Thoracic aorta (tissue), 2 donors: ENCODE measurements at regions not wholly inside any gene's neighbourhood (a gene's known extent, or its start where the extent isn't known, plus 50 kb on each side); places are given as distances from the start of the nearest gene placed in this dataset.

Experiments used
- ATAC-seq: fragments of 150-250 bp; one replicate; pipeline ENCODE4 v1.8.0; 2017; ENCODE audit warnings: low read depth; ENCODE audit not compliant: insufficient number of reproducible peaks, low FRiP score
- DNase-seq: peaks from one replicate; pipeline ENCODE4 v3.0.0-alpha.2; 2020; ENCODE audit warnings: low spot score
- H3K27ac ChIP-seq, 2 donors: fragments of 200-600 bp; sonication (generic); 1 replicate in 1 of 2; 2 replicates in 1 of 2; pipeline ENCODE4 v1.5.1; 2016; ENCODE audit warnings: mild to moderate bottlenecking in 2 of 2, moderate library complexity in 2 of 2
- H3K27me3 ChIP-seq: fragments of 200-600 bp; sonication (generic); replicated peaks from 2 replicates; pipeline ENCODE4 v1.6.0; 2016; ENCODE audit warnings: mild to moderate bottlenecking; ENCODE audit not compliant: insufficient read depth
- H3K36me3 ChIP-seq: fragments of 200-600 bp; sonication (generic); one replicate; pipeline ENCODE4 v1.5.1; 2016
- H3K4me1 ChIP-seq, 2 donors: fragments of 200-600 bp; sonication (generic); 1 replicate in 1 of 2; 2 replicates in 1 of 2; pipeline versions ENCODE4 v1.5.1 to v1.6.0; 2016; ENCODE audit warnings: low read depth in 2 of 2, mild to moderate bottlenecking in 1 of 2; ENCODE audit not compliant: control insufficient read depth in 1 of 2
- H3K4me3 ChIP-seq: fragments of 200-600 bp; sonication (generic); 2 replicates; pipeline ENCODE4 v1.5.1; 2016; ENCODE audit warnings: mild to moderate bottlenecking
- H3K9me3 ChIP-seq: fragments of 200-600 bp; sonication (generic); 2 replicates; pipeline ENCODE4 v1.5.1; 2016
- CTCF ChIP-seq: fragments of 200-600 bp; sonication (generic); IDR thresholded peaks from one replicate; pipeline ENCODE4 v1.5.1; 2019; ENCODE audit warnings: antibody characterized with exemption

DNA sequence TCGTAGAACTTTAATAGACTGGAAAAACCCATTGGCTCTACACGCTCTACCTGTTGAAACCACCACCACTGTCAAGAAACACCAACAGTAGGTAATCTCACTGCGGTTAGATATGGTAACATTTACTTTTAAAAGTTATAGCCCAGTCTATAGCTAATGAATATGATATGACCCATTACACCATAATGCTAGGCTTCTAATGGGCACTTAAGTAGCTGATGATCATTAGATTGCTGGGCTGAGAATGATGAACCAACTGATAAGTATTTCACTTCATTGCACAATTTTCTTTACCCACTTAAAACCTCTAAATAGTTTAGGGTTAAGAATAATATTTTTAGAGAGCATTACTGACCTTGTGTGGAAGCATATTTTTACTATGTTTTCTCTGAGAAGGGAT, 788.9 kb upstream of the CA10 start:
- no peaks in the 10 kb centered on the region for H3K4me1 ChIP-seq
- no peaks in the 10 kb centered on the region for H3K36me3 ChIP-seq
- TF ChIP-seq CTCF: no peak
- H3K27me3 ChIP-seq: no peaks in the 10 kb centered on the region
- ATAC-seq: no peak
- no peaks in the 10 kb centered on the region for H3K9me3 ChIP-seq
- no peak overlapping the region for H3K4me3 ChIP-seq
- no peak overlapping the region for H3K27ac ChIP-seq
- no peak for DNase-seq

- H3K36me3 ChIP-seq: no peaks in the 10 kb centered on the region
- DNase-seq (no peak), ATAC-seq (no peak)
- H3K27me3 ChIP-seq: no peaks in the 10 kb centered on the region
- H3K4me3 ChIP-seq: no peak overlapping the region
- no peaks in the 10 kb centered on the region for H3K4me1 ChIP-seq
- H3K9me3 ChIP-seq: peaks cover 6% of the 10 kb centered on the region
- TF ChIP-seq CTCF: no peak
- no peak overlapping the region for H3K27ac ChIP-seq
Measured at GRCh38 chr17:52938623-52939230, 780.2 kb upstream of the CA10 start.

- H3K4me3 ChIP-seq: no peak overlapping the region
- ATAC-seq: no peak
Measured at GRCh38 chr17:52930581-52930980, 772.1 kb upstream of the CA10 start.

DNA sequence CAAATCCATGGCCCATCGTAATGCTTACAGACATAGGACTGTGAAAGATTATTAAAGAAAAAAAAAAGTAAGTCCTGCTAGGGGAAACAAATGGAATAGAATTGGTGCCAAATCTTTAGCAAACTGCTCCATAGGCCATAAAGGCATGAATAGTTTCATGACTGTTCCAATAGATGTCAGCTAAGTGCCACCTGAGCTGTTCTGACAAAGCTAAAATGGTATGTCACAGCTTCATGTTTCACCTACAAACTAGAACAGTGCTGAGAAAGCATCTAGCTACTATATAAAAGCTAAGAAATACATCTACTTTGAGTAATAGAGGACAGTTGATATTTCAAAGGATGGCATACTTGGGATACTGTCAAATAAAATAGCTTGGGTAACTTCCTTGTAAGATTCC, 771.6 kb upstream of the CA10 start:
- H3K4me3 ChIP-seq: no peak overlapping the region
- no peaks in the 10 kb centered on the region for H3K4me1 ChIP-seq
- no peaks in the 10 kb centered on the region for H3K36me3 ChIP-seq
- TF ChIP-seq CTCF: no peak
- no peaks in the 10 kb centered on the region for H3K9me3 ChIP-seq
- DNase-seq (no peak), ATAC-seq (no peak)
- H3K27me3 ChIP-seq: no peaks in the 10 kb centered on the region
- no peak overlapping the region for H3K27ac ChIP-seq

More at GRCh38 chr17:52930581-52930980, 772.1 kb upstream of the CA10 start:
- no peaks in the 10 kb centered on the region for H3K27me3 ChIP-seq
- TF ChIP-seq CTCF: no peak
- no peaks in the 10 kb centered on the region for H3K9me3 ChIP-seq
- no peaks in the 10 kb centered on the region for H3K4me1 ChIP-seq
- H3K36me3 ChIP-seq: no peaks in the 10 kb centered on the region
- DNase-seq: no peak
- H3K27ac ChIP-seq: no peak overlapping the region

DNA sequence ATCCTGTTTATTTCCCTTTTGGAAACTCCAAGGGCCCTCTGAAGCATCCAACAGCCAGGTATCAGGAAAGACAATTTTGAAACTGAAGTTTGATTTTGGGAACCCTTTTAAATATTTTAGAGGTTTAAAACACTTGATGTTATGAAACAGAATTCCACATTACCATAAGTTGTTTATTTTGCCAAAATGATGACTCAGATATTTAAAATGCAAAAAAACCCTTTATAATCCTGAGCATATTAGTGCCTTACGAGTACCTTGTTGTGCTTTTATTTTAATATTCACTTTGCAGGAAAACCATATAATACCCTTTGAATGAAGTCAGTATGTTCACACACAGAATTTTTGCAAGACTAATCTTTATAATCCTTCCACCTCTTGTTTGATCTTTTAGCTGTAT, 765.1 kb upstream of the CA10 start:
- DNase-seq (no peak), ATAC-seq (no peak)
- no peak overlapping the region for H3K27ac ChIP-seq
- no peaks in the 10 kb centered on the region for H3K27me3 ChIP-seq
- TF ChIP-seq CTCF: no peak
- H3K4me1 ChIP-seq: no peaks in the 10 kb centered on the region
- H3K36me3 ChIP-seq: no peaks in the 10 kb centered on the region
- no peaks in the 10 kb centered on the region for H3K9me3 ChIP-seq
- H3K4me3 ChIP-seq: no peak overlapping the region
